ENCODE measurements at regions not wholly inside any gene's neighbourhood (a gene's known extent, or its start where the extent isn't known, plus 50 kb on each side); places are given as distances from the start of the nearest gene placed in this dataset.

DNA sequence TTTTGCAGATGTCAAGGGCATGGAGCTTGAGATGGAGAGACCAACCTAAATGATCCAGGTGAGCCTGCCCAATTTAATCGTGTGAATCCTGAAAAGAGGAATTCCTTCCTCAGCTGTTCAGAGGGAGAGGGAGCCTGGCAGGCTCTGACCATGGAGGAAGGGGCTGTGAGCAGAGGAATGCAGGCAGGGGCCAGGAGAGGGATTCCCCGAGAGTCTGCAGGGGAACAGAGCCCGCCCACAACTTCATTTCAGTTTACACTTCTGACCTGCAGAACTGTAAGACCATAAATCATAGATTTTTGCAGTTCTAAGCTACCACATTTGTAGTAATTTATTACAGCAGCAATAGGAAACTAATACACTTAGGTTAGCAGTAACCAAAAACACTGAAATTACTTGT lies 164.1 kb downstream of the TBXT start:
- Histone ChIP-seq H4K20me1 (ENCODE audit: insufficient read depth, low read length) (no peaks in the 10 kb centered on the region), H3K9me3 (ENCODE audit: low read length) (no peaks in the 10 kb centered on the region), H3K4me2 (ENCODE audit: low read depth, low read length) (no peak overlapping the region), H3K4me1 (ENCODE audit: insufficient read depth, low read length) (no peaks in the 10 kb centered on the region), H3K4me3 (replicated peaks in 1 of 3; ENCODE audit: insufficient read depth in 1 of 3, low read depth in 2 of 3, low read length in 3 of 3) (no peak overlapping the region), H3K79me2 (ENCODE audit: insufficient read depth, low read length) (no peaks in the 10 kb centered on the region), H3K27ac (ENCODE audit: extremely low read length, insufficient read depth, low read length) (no peak overlapping the region), H3K36me3 (replicated peaks in 1 of 2; ENCODE audit: control insufficient read depth in 1 of 2, insufficient read depth in 2 of 2, low read length in 2 of 2) (no peaks in the 10 kb centered on the region), H3K9ac (ENCODE audit: insufficient read depth, low read depth, low read length) (no peak overlapping the region), H3K27me3 (ENCODE audit: control insufficient read depth in 1 of 2, insufficient read depth in 2 of 2, low read length in 2 of 2) (peaks cover 8 to 60% of the 10 kb centered on the region in 2 experiments), H2AFZ (ENCODE audit: low read length) (no peak overlapping the region)
- ChIA-PET POLR2A (no interaction called here), CTCF (ENCODE audit: low intra/inter-chr PET ratio, low total read pairs) (no interaction called here)
- ATAC-seq (no peak), FAIRE-seq (no peak), DNase-seq (ENCODE audit: low spot score) (no peak)
- intact Hi-C loops (cut with micrococcal nuclease; ENCODE audit: unreplicated experiment) = no loop called here
- 0% methylated on average over 3 of the region's 3 CpGs for WGBS (ENCODE audit: low lambda C conversion rate)
- in situ Hi-C loops (cut with HindIII; ENCODE audit: extremely low pct_ligation_motif_present, low pct_unique_long_range_greater_than_20kb) = no loop called here
- TF ChIP-seq, protein P1, sequence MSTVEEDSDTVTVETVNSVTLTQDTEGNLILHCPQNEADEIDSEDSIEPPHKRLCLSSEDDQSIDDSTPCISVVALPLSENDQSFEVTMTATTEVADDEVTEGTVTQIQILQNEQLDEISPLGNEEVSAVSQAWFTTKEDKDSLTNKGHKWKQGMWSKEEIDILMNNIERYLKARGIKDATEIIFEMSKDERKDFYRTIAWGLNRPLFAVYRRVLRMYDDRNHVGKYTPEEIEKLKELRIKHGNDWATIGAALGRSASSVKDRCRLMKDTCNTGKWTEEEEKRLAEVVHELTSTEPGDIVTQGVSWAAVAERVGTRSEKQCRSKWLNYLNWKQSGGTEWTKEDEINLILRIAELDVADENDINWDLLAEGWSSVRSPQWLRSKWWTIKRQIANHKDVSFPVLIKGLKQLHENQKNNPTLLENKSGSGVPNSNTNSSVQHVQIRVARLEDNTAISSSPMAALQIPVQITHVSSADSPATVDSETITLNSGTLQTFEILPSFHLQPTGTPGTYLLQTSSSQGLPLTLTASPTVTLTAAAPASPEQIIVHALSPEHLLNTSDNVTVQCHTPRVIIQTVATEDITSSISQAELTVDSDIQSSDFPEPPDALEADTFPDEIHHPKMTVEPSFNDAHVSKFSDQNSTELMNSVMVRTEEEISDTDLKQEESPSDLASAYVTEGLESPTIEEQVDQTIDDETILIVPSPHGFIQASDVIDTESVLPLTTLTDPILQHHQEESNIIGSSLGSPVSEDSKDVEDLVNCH (CRISPR knock-in tag; IDR thresholded peaks at IDR 0.05) = no peak
- TF ChIP-seq, protein P2, sequence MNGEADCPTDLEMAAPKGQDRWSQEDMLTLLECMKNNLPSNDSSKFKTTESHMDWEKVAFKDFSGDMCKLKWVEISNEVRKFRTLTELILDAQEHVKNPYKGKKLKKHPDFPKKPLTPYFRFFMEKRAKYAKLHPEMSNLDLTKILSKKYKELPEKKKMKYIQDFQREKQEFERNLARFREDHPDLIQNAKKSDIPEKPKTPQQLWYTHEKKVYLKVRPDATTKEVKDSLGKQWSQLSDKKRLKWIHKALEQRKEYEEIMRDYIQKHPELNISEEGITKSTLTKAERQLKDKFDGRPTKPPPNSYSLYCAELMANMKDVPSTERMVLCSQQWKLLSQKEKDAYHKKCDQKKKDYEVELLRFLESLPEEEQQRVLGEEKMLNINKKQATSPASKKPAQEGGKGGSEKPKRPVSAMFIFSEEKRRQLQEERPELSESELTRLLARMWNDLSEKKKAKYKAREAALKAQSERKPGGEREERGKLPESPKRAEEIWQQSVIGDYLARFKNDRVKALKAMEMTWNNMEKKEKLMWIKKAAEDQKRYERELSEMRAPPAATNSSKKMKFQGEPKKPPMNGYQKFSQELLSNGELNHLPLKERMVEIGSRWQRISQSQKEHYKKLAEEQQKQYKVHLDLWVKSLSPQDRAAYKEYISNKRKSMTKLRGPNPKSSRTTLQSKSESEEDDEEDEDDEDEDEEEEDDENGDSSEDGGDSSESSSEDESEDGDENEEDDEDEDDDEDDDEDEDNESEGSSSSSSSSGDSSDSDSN (CRISPR knock-in tag; IDR thresholded peaks at IDR 0.05) = no peak
- TF ChIP-seq NPAS2 (CRISPR knock-in tag; IDR thresholded peaks at IDR 0.05; ENCODE audit: borderline replicate concordance) = no peak
- TF ChIP-seq ATF7 (IDR thresholded peaks at IDR 0.05) = no peak
- TF ChIP-seq ATF7 (CRISPR knock-in tag; IDR thresholded peaks at IDR 0.05) = no peak
- TF ChIP-seq, protein P3, sequence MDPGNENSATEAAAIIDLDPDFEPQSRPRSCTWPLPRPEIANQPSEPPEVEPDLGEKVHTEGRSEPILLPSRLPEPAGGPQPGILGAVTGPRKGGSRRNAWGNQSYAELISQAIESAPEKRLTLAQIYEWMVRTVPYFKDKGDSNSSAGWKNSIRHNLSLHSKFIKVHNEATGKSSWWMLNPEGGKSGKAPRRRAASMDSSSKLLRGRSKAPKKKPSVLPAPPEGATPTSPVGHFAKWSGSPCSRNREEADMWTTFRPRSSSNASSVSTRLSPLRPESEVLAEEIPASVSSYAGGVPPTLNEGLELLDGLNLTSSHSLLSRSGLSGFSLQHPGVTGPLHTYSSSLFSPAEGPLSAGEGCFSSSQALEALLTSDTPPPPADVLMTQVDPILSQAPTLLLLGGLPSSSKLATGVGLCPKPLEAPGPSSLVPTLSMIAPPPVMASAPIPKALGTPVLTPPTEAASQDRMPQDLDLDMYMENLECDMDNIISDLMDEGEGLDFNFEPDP (CRISPR knock-in tag; conservative IDR thresholded peaks at IDR 0.05) = no peak
- TF ChIP-seq MATR3 (CRISPR knock-in tag; IDR thresholded peaks at IDR 0.05) = no peak
- no peak for TF ChIP-seq RFX1 (IDR thresholded peaks at IDR 0.05)
- no peak for TF ChIP-seq SRSF1 (optimal IDR thresholded peaks at IDR 0.05; ENCODE audit: low read depth, low read length)
- TF ChIP-seq ZNF674 (CRISPR knock-in tag; IDR thresholded peaks at IDR 0.05; ENCODE audit: low read depth) = no peak
- TF ChIP-seq, protein P4, sequence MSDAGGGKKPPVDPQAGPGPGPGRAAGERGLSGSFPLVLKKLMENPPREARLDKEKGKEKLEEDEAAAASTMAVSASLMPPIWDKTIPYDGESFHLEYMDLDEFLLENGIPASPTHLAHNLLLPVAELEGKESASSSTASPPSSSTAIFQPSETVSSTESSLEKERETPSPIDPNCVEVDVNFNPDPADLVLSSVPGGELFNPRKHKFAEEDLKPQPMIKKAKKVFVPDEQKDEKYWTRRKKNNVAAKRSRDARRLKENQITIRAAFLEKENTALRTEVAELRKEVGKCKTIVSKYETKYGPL (CRISPR knock-in tag; IDR thresholded peaks at IDR 0.05) = no peak
- no peak for TF ChIP-seq ISL2 (CRISPR knock-in tag; IDR thresholded peaks at IDR 0.05)
- no peak for TF ChIP-seq JARID2 (CRISPR knock-in tag; IDR thresholded peaks at IDR 0.05; ENCODE audit: insufficient replicate concordance)
- TF ChIP-seq RBM22 (optimal IDR thresholded peaks at IDR 0.05; ENCODE audit: low read length) = no peak
- TF ChIP-seq IKZF4 (CRISPR knock-in tag; IDR thresholded peaks at IDR 0.05; ENCODE audit: borderline replicate concordance, low read depth, not compliant biosample characterization) = no peak
- no TSS peak for BruUV-seq (replicated peaks)
